ENCODE measurements at regions not wholly inside any gene's neighbourhood (a gene's known extent, or its start where the extent isn't known, plus 50 kb on each side); places are given as distances from the start of the nearest gene placed in this dataset.
A peak's percentile ranks its signal among the peaks of the same experiment; 100 is the strongest.

DNA sequence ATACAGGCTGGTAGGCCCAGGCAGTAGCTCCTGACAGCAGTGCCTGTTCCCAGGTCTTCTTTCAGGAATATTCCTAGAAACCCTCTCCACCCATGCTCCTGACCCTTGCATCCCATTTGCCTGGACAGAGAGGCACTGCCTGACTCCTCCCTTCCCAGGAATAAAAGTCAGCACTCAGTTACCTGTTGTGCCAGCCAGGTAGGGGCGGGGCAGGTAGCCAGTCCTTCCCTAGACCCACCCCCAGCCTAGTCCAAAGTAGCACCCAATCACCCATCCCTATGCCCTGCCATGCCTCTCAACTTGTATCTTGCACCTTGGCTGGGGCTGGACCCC, 129.9 kb downstream of the MRPL14 start:
- Histone ChIP-seq H3K4me3 (no peak overlapping the region), H3K9me3 (replicated peaks in 1 of 3) (no peaks in the 10 kb centered on the region), H3K27ac (no peak overlapping the region), H3K36me3 (replicated peaks in 1 of 2) (no peaks in the 10 kb centered on the region), H3K27me3 (peaks cover 4% of the 10 kb centered on the region), H3K4me1 (replicated peaks in 1 of 2) (peaks cover 0 to 5% of the 10 kb centered on the region in 2 donors)
- TF ChIP-seq, protein P1, sequence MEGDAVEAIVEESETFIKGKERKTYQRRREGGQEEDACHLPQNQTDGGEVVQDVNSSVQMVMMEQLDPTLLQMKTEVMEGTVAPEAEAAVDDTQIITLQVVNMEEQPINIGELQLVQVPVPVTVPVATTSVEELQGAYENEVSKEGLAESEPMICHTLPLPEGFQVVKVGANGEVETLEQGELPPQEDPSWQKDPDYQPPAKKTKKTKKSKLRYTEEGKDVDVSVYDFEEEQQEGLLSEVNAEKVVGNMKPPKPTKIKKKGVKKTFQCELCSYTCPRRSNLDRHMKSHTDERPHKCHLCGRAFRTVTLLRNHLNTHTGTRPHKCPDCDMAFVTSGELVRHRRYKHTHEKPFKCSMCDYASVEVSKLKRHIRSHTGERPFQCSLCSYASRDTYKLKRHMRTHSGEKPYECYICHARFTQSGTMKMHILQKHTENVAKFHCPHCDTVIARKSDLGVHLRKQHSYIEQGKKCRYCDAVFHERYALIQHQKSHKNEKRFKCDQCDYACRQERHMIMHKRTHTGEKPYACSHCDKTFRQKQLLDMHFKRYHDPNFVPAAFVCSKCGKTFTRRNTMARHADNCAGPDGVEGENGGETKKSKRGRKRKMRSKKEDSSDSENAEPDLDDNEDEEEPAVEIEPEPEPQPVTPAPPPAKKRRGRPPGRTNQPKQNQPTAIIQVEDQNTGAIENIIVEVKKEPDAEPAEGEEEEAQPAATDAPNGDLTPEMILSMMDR (IDR thresholded peaks at IDR 0.05), result no peak
- TF ChIP-seq POLR2A (IDR thresholded peaks at IDR 0.05), result no peak
- DNase-seq, result no peak
- WGBS, 4 donors, result 97 to 100% (median 100%) methylated on average over 1 of the region's 1 CpG; no CpG with 5 or more reads in 1 of the 4 donors
- intact Hi-C loops (cut with DNase I), result no loop called here

DNA sequence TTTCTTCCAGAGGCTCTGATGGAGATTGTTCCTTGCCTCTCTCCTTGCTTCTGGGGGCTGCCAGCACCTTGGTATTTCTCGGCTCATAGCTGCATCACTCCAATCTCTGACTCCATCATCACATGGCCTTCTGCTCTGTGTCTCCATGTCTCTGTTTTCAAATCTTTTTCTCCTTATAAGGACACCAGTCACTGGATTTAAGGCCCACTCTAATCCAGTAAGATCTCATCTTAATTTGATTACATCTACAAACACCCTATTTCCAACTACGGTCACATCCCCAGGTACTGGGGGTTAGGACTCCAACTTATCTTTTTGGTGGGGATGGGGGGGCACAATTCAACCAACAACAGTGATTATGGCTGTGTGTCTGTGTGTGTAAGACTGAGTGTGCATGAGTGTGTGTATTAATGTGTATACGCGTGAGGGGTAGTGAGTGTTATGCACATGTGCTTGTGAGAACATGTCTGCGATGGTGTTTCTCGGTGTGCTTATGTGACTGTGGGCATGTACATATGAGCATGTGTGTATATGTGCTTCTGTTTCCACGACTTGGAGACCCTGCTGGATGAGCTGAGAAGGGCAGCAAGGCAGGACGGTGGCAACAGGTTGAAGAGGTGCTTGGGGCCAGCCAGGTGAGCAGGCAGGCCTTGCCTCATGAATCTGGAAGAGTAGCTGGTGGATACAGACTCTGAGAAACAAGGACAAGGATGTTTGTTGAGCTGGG, 130.5 kb downstream of the MRPL14 start:
- peak in 1 of 7 donors; percentile 4 for DNase-seq
- H3K27ac ChIP-seq, result no peak overlapping the region
- H3K27me3 ChIP-seq, result no peaks in the 10 kb centered on the region
- no peaks in the 10 kb centered on the region for H3K4me1 ChIP-seq (replicated peaks in 1 of 2)
- H3K36me3 ChIP-seq (replicated peaks in 1 of 2), result no peaks in the 10 kb centered on the region
- intact Hi-C loops (cut with DNase I), result no loop called here
- 89 to 96% (median 93%) methylated on average over 8 of the region's 8 CpGs for WGBS, 4 donors
- no peaks in the 10 kb centered on the region for H3K9me3 ChIP-seq (replicated peaks in 1 of 3)
- TF ChIP-seq, protein P1 (IDR thresholded peaks at IDR 0.05), result no peak
- TF ChIP-seq POLR2A (IDR thresholded peaks at IDR 0.05), result no peak
- H3K4me3 ChIP-seq, result no peak overlapping the region

DNA sequence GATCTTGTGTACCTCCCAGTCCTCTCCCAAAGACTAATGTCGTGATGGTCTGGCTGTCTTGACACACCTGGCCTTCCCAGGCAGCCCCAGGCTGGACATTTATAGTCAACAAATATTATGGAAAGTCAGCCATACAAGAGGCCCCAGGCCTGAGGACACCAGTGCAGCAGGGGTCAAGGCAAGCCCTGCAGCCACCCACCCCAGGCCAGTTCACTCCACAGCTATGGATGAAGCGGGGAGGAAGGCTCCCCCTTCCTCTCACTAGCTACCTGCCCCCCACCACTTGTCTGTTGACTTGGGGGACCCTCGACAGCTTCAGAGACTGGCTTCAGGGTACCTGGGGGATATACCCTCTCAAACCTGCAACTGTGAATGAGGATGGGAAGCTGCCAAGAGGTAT, 132.1 kb downstream of the MRPL14 start:
- 85 to 100% (median 86%) methylated on average over 2 to 3 of the region's 3 CpGs for WGBS, 4 donors
- H3K9me3 ChIP-seq (replicated peaks in 1 of 3), result no peaks in the 10 kb centered on the region
- H3K4me3 ChIP-seq, result no peak overlapping the region
- no peak overlapping the region for H3K27ac ChIP-seq
- TF ChIP-seq, protein P1 (IDR thresholded peaks at IDR 0.05), result no peak
- TF ChIP-seq POLR2A (IDR thresholded peaks at IDR 0.05), result no peak
- intact Hi-C loops (cut with DNase I), result no loop called here
- no peaks in the 10 kb centered on the region for H3K36me3 ChIP-seq (replicated peaks in 1 of 2)
- H3K27me3 ChIP-seq, result no peaks in the 10 kb centered on the region
- peak in 1 of 7 donors; percentile 13 for DNase-seq
- H3K4me1 ChIP-seq (replicated peaks in 1 of 2), result peaks cover 0 to 6% of the 10 kb centered on the region in 2 donors

DNA sequence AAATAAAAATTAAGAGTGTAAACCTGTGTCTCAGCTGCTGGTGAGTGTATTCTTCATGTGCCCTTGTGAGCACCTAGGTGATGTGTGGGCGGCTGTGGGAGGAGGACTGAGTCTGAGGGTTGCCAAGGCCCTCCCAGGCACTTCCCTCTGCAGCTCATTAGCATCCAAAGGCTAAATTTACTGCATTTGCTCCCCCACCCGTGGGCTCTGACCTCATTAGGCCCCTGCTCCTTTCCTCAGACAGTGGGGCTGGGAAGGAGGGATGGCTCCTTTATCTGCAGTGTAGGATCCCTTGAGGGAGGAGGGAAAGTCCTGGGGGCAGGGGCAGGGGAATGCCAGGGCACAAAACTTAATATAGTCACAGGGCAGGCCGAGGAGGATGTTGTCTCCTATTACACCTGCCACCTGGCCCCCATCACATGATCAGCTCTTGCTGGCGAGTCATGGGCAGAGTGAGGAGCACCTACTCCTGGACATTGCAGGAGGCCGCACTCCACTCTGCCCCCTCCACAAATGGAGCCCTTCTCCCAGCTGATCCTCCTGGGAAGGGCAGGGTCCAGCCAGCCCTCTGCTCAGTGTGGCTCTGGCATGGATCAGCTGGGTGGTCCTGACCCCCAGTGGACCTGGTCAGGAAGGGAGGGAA, 133.2 kb downstream of the MRPL14 start:
- H3K4me1 ChIP-seq (replicated peaks in 1 of 2), result peaks cover 0 to 6% of the 10 kb centered on the region in 2 donors
- intact Hi-C loops (cut with DNase I), result no loop called here
- peak in 1 of 7 donors; percentile 10 for DNase-seq
- H3K27ac ChIP-seq, result no peak overlapping the region
- no peaks in the 10 kb centered on the region for H3K9me3 ChIP-seq (replicated peaks in 1 of 3)
- WGBS, 4 donors, result 60 to 76% (median 73%) methylated on average over 3 to 5 of the region's 5 CpGs
- no peak overlapping the region for H3K4me3 ChIP-seq
- H3K36me3 ChIP-seq (replicated peaks in 1 of 2), result no peaks in the 10 kb centered on the region
- TF ChIP-seq, protein P1 (IDR thresholded peaks at IDR 0.05), result no peak
- no peak for TF ChIP-seq POLR2A (IDR thresholded peaks at IDR 0.05)
- no peaks in the 10 kb centered on the region for H3K27me3 ChIP-seq
